Mesenchymal stem cell (in vitro differentiated cells and primary cell): ENCODE measurements at regions not wholly inside any gene's neighbourhood (a gene's known extent, or its start where the extent isn't known, plus 50 kb on each side); places are given as distances from the start of the nearest gene placed in this dataset.

Source experiments
- DNase-seq: peaks from one replicate; pipeline ENCODE4 v3.0.0-alpha.2; 2013
- H2AFZ ChIP-seq: one replicate; pipeline ENCODE4 v1.6.1; 2013; ENCODE audit warnings: low read depth, mild to moderate bottlenecking, control low read depth, inconsistent platforms, low read length, moderate library complexity
- H2AK5ac ChIP-seq: 2 replicates; pipeline ENCODE4 v1.6.1; 2013; ENCODE audit warnings: low read length, moderate library complexity, mild to moderate bottlenecking, inconsistent platforms; ENCODE audit not compliant: severe bottlenecking
- H2BK120ac ChIP-seq: one replicate; pipeline ENCODE4 v1.6.1; 2013; ENCODE audit warnings: low read depth, mild to moderate bottlenecking, inconsistent platforms, low read length, moderate library complexity
- H2BK12ac ChIP-seq, 2 experiments: one replicate each; pipeline ENCODE4 v1.6.1; 2013; ENCODE audit warnings: inconsistent platforms in 2 of 2, low read length in 2 of 2, mild to moderate bottlenecking in 2 of 2, moderate library complexity in 2 of 2, control low read depth in 1 of 2
- H2BK15ac ChIP-seq: one replicate; pipeline ENCODE4 v1.6.1; 2013; ENCODE audit warnings: mild to moderate bottlenecking, low read depth, inconsistent platforms; ENCODE audit not compliant: poor library complexity, severe bottlenecking
- H2BK5ac ChIP-seq: 2 replicates; pipeline ENCODE4 v1.6.1; 2013; ENCODE audit warnings: low read depth, mild to moderate bottlenecking, low read length, control low read depth, inconsistent platforms; ENCODE audit not compliant: poor library complexity, severe bottlenecking
- H3K14ac ChIP-seq, 2 experiments: one replicate each; pipeline ENCODE4 v1.6.1; 2013; ENCODE audit warnings: inconsistent platforms in 2 of 2, low read length in 2 of 2, control low read depth in 1 of 2, mild to moderate bottlenecking in 1 of 2, moderate library complexity in 1 of 2
- H3K18ac ChIP-seq, 2 experiments: one replicate each; pipeline ENCODE4 v1.6.1; 2013; ENCODE audit warnings: inconsistent platforms in 2 of 2, low read length in 2 of 2, control low read depth in 1 of 2, low read depth in 1 of 2, mild to moderate bottlenecking in 1 of 2
- H3K23ac ChIP-seq, 2 experiments: one replicate each; pipeline ENCODE4 v1.6.1; 2013; ENCODE audit warnings: inconsistent platforms in 2 of 2, low read length in 2 of 2, mild to moderate bottlenecking in 2 of 2, moderate library complexity in 2 of 2, control low read depth in 1 of 2
- H3K27ac ChIP-seq: 2 replicates; pipeline ENCODE4 v1.5.1; 2013; ENCODE audit warnings: mild to moderate bottlenecking, moderate library complexity, low read length, control low read depth, inconsistent platforms; ENCODE audit not compliant: poor library complexity, severe bottlenecking
- H3K27me3 ChIP-seq, 2 experiments: 2 replicates each; pipeline versions ENCODE4 v1.6.1 to v1.7.0; 2013; ENCODE audit warnings: low read length in 2 of 2, mild to moderate bottlenecking in 2 of 2, moderate library complexity in 2 of 2, control low read depth in 1 of 2, inconsistent platforms in 1 of 2; ENCODE audit not compliant: control insufficient read depth in 1 of 2, insufficient read depth in 1 of 2
- H3K36me3 ChIP-seq, 2 experiments: 2 replicates each; pipeline versions ENCODE4 v1.6.1 to v1.7.0; 2013; ENCODE audit warnings: low read length in 2 of 2, control low read depth in 1 of 2, inconsistent platforms in 1 of 2, low read depth in 1 of 2, mild to moderate bottlenecking in 1 of 2; ENCODE audit not compliant: insufficient read depth in 2 of 2, control insufficient read depth in 1 of 2
- H3K4ac ChIP-seq, 2 experiments: one replicate each; pipeline ENCODE4 v1.6.1; 2013; ENCODE audit warnings: inconsistent platforms in 2 of 2, low read length in 2 of 2, mild to moderate bottlenecking in 2 of 2, moderate library complexity in 2 of 2, control low read depth in 1 of 2, low read depth in 1 of 2
- H3K4me1 ChIP-seq: 2 replicates; pipeline ENCODE4 v1.6.1; 2013; ENCODE audit warnings: low read depth, low read length, control low read depth; ENCODE audit not compliant: control insufficient read depth, insufficient read depth
- H3K4me2 ChIP-seq: 2 replicates; pipeline ENCODE4 v1.6.1; 2013; ENCODE audit warnings: low read length, mild to moderate bottlenecking, inconsistent platforms; ENCODE audit not compliant: poor library complexity, severe bottlenecking
- H3K4me3 ChIP-seq, 2 experiments: 2 replicates each; pipeline versions ENCODE4 v1.5.1 to v1.7.0; 2013; ENCODE audit warnings: low read length in 2 of 2, mild to moderate bottlenecking in 2 of 2, control low read depth in 1 of 2, low read depth in 1 of 2; ENCODE audit not compliant: insufficient read depth in 1 of 2
- H3K79me1 ChIP-seq: replicated peaks from 2 replicates; pipeline ENCODE4 v1.6.1; 2013; ENCODE audit warnings: mild to moderate bottlenecking, control low read depth, low read length, inconsistent platforms; ENCODE audit not compliant: poor library complexity, severe bottlenecking
- H3K9ac ChIP-seq: 2 replicates; pipeline ENCODE4 v1.7.0; 2013; ENCODE audit warnings: mild to moderate bottlenecking, low read length, moderate library complexity
- H3K9me3 ChIP-seq: 2 replicates; pipeline ENCODE4 v1.7.0; 2013; ENCODE audit warnings: mild to moderate bottlenecking, low read length; ENCODE audit not compliant: control insufficient read depth
- H4K8ac ChIP-seq: one replicate; pipeline ENCODE4 v1.6.1; 2013; ENCODE audit warnings: inconsistent platforms, mild to moderate bottlenecking, low read length, moderate library complexity
- H4K91ac ChIP-seq: one replicate; pipeline ENCODE4 v1.6.1; 2013; ENCODE audit warnings: mild to moderate bottlenecking, low read length, inconsistent platforms
- WGBS: methylation state at CpG from one replicate; pipeline ENCODE4 v1.1.7; 2013; ENCODE audit warnings: mixed read lengths; 5-methylcytosine and 5-hydroxymethylcytosine counted together

- WGBS = 90% methylated on average over 2 of the region's 2 CpGs
- H3K4me1 ChIP-seq = no peaks in the 10 kb centered on the region
These were observed 81.6 kb upstream of the DCN start for GRCh38 chr12:91264178-91264577.

GRCh38 chr12:91261820-91262676 is 79.4 kb upstream of the DCN start:
- H3K18ac ChIP-seq = no peak overlapping the region
- H2BK15ac ChIP-seq = no peak overlapping the region
- 96% methylated on average over 2 of the region's 3 CpGs for WGBS
- H4K91ac ChIP-seq = no peak overlapping the region
- no peaks in the 10 kb centered on the region for H3K27me3 ChIP-seq
- no peaks in the 10 kb centered on the region for H3K79me1 ChIP-seq
- no peak overlapping the region for H3K23ac ChIP-seq
- H3K4me3 ChIP-seq = no peak overlapping the region
- no peak overlapping the region for H2AK5ac ChIP-seq
- no peak overlapping the region for H4K8ac ChIP-seq
- no peak overlapping the region for H3K27ac ChIP-seq
- DNase-seq = no peak
- no peaks in the 10 kb centered on the region for H3K36me3 ChIP-seq
- no peak overlapping the region for H3K4me2 ChIP-seq
- no peak overlapping the region for H2BK5ac ChIP-seq
- H3K4me1 ChIP-seq = no peaks in the 10 kb centered on the region
- no peak overlapping the region for H3K4ac ChIP-seq
- no peak overlapping the region for H2BK12ac ChIP-seq
- no peak overlapping the region for H2AFZ ChIP-seq
- H3K9ac ChIP-seq = no peak overlapping the region
- no peak overlapping the region for H2BK120ac ChIP-seq
- H3K14ac ChIP-seq = no peak overlapping the region
- no peaks in the 10 kb centered on the region for H3K9me3 ChIP-seq

More at GRCh38 chr12:91264178-91264577, 81.6 kb upstream of the DCN start:
- Histone ChIP-seq H3K9me3 (no peaks in the 10 kb centered on the region), H3K27ac (no peak overlapping the region), H3K14ac (no peak overlapping the region), H3K79me1 (no peaks in the 10 kb centered on the region), H2BK12ac (no peak overlapping the region), H3K4me2 (no peak overlapping the region), H4K91ac (no peak overlapping the region), H3K27me3 (no peaks in the 10 kb centered on the region), H3K18ac (no peak overlapping the region), H3K4ac (no peak overlapping the region), H2BK5ac (no peak overlapping the region), H3K23ac (no peak overlapping the region), H2AFZ (no peak overlapping the region), H3K4me3 (no peak overlapping the region), H3K9ac (no peak overlapping the region), H2AK5ac (no peak overlapping the region), H2BK120ac (no peak overlapping the region), H4K8ac (no peak overlapping the region), H3K36me3 (no peaks in the 10 kb centered on the region), H2BK15ac (no peak overlapping the region)
- DNase-seq = no peak

GRCh38 chr12:91256411-91256810 is 73.8 kb upstream of the DCN start:
- no peak for DNase-seq
- H3K4ac ChIP-seq = no peak overlapping the region
- no peak overlapping the region for H3K4me2 ChIP-seq
- H4K8ac ChIP-seq = peak overlapping the region; percentile 24
- H3K4me1 ChIP-seq = no peaks in the 10 kb centered on the region
- no peak overlapping the region for H3K27ac ChIP-seq
- no peak overlapping the region for H2AK5ac ChIP-seq
- no peak overlapping the region for H2BK15ac ChIP-seq
- no peak overlapping the region for H3K9ac ChIP-seq
- H3K4me3 ChIP-seq = no peak overlapping the region
- no peak overlapping the region for H3K23ac ChIP-seq
- peak overlapping the region in 1 of 2 experiments; percentile 42 for H3K18ac ChIP-seq
- H2BK120ac ChIP-seq = no peak overlapping the region
- H4K91ac ChIP-seq = no peak overlapping the region
- no peaks in the 10 kb centered on the region for H3K79me1 ChIP-seq
- H2AFZ ChIP-seq = peak overlapping the region; percentile 23
- no peak overlapping the region for H3K14ac ChIP-seq
- no peaks in the 10 kb centered on the region for H3K9me3 ChIP-seq
- no peaks in the 10 kb centered on the region for H3K27me3 ChIP-seq
- no peak overlapping the region for H2BK5ac ChIP-seq
- H3K36me3 ChIP-seq = no peaks in the 10 kb centered on the region
- 85% methylated on average over 5 of the region's 5 CpGs for WGBS
- H2BK12ac ChIP-seq = peak overlapping the region in 1 of 2 experiments; percentile 11

- Histone ChIP-seq H3K4ac (no peak overlapping the region), H3K23ac (no peak overlapping the region), H4K8ac (no peak overlapping the region), H2AK5ac (no peak overlapping the region), H4K91ac (no peak overlapping the region), H3K9ac (no peak overlapping the region), H2BK5ac (no peak overlapping the region), H3K4me3 (no peak overlapping the region), H3K27ac (no peak overlapping the region), H3K27me3 (no peaks in the 10 kb centered on the region), H3K4me2 (no peak overlapping the region), H2BK15ac (no peak overlapping the region), H3K4me1 (no peaks in the 10 kb centered on the region), H3K18ac (no peak overlapping the region), H3K36me3 (no peaks in the 10 kb centered on the region), H2BK120ac (no peak overlapping the region), H2AFZ (no peak overlapping the region), H3K79me1 (no peaks in the 10 kb centered on the region), H3K9me3 (no peaks in the 10 kb centered on the region), H2BK12ac (no peak overlapping the region), H3K14ac (no peak overlapping the region)
- DNase-seq = no peak
- WGBS = 75% methylated on average over 1 of the region's 3 CpGs
These were observed 69.7 kb upstream of the DCN start for GRCh38 chr12:91252341-91252740.
